Stimulated activated CD8-positive, alpha-beta memory T cell treated with anti-CD3 and anti-CD28 coated beads, Interleukin-4, amount 100 ng/mL, for 24 hours (primary cell): ENCODE measurements at regions not wholly inside any gene's neighbourhood (a gene's known extent, or its start where the extent isn't known, plus 50 kb on each side); places are given as distances from the start of the nearest gene placed in this dataset.

ENCODE experiments used
- DNase-seq: peaks from one replicate; pipeline ENCODE4 v3.0.0-alpha.2; 2020; ENCODE audit warnings: low read depth

GRCh38 chr18:24831871-24832665 is 371.6 kb downstream of the HRH4 start:
- DNase-seq: no peak

GRCh38 chr18:24835751-24836150 is 375.3 kb downstream of the HRH4 start:
- no peak for DNase-seq

- DNase-seq: no peak
These were observed 376.6 kb downstream of the HRH4 start for GRCh38 chr18:24837066-24837465.

- DNase-seq: no peak
These were observed 379.6 kb downstream of the HRH4 start for GRCh38 chr18:24840051-24840450.

- no peak for DNase-seq
These were observed 380.2 kb downstream of the HRH4 start for GRCh38 chr18:24840640-24841039.

GRCh38 chr18:24841536-24841935 is 381.1 kb downstream of the HRH4 start:
- no peak for DNase-seq

GRCh38 chr18:24843123-24843522 is 382.7 kb downstream of the HRH4 start:
- no peak for DNase-seq

- DNase-seq: no peak
These were observed 385.7 kb downstream of the HRH4 start for GRCh38 chr18:24846138-24846537.

- DNase-seq: no peak
These were observed 390.1 kb downstream of the HRH4 start for GRCh38 chr18:24850532-24850931.

GRCh38 chr18:24853076-24853475 is 392.6 kb downstream of the HRH4 start:
- DNase-seq: no peak

GRCh38 chr18:24860978-24861680 is 400.7 kb downstream of the HRH4 start:
- DNase-seq: no peak

GRCh38 chr18:24862201-24862816 is 401.9 kb downstream of the HRH4 start:
- DNase-seq: no peak

GRCh38 chr18:24868311-24868710 is 407.9 kb downstream of the HRH4 start:
- no peak for DNase-seq

- no peak for DNase-seq
These were observed 408.4 kb downstream of the HRH4 start for GRCh38 chr18:24868760-24869237.

GRCh38 chr18:24869285-24869684 is 408.8 kb downstream of the HRH4 start:
- no peak for DNase-seq

- no peak for DNase-seq
These were observed 414.8 kb downstream of the HRH4 start for GRCh38 chr18:24875286-24875685.

- no peak for DNase-seq
These were observed 415.3 kb downstream of the HRH4 start for GRCh38 chr18:24875777-24876176.

GRCh38 chr18:24876266-24876665 is 415.8 kb downstream of the HRH4 start:
- no peak for DNase-seq

- no peak for DNase-seq
These were observed 416.6 kb downstream of the HRH4 start for GRCh38 chr18:24877066-24877465.

- no peak for DNase-seq
These were observed 417.1 kb downstream of the HRH4 start for GRCh38 chr18:24877546-24877945.

- no peak for DNase-seq
These were observed 417.9 kb downstream of the HRH4 start for GRCh38 chr18:24878289-24878688.

- DNase-seq: no peak
These were observed 424.8 kb downstream of the HRH4 start for GRCh38 chr18:24885276-24885675.

GRCh38 chr18:24894880-24895279 is 434.4 kb downstream of the HRH4 start:
- no peak for DNase-seq
